ENCODE measurements at regions not wholly inside any gene's neighbourhood (a gene's known extent, or its start where the extent isn't known, plus 50 kb on each side); places are given as distances from the start of the nearest gene placed in this dataset.

DNA sequence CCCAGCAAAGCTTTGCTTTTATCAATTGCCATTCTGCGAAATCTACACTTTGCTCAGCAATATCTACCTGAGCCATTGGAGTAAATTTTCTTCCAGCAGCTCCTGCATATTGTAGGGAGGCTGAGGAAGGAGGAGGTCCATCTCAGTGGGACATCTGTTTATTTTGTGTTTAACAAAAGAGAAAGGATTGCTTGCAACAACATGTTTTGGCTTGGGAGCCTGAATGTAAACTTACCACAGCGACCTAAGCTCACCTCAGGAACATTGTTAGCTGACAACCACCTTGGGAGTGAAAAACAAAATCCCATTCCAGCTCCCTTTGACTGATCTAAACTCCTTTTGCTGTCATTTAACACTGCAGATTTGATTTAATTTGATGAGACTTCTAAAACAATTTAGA lies 356.1 kb downstream of the SS18 start:
- no peak overlapping the region for H3K27ac ChIP-seq
- H3K4me1 ChIP-seq (replicated peaks in 1 of 2): peaks cover 3% of the 10 kb centered on the region in 2 donors
- no peak for ATAC-seq (replicated peaks in 6 of 8)
- 20 to 80% (median 50%) methylated on average over 1 to 2 of the region's 2 CpGs; no CpG with 5 or more reads in 2 of the 10 experiments for WGBS, 10 experiments
- H3K4me3 ChIP-seq: no peak overlapping the region
- in situ Hi-C loops (cut with MboI; ENCODE audit: low pct_unique_long_range_greater_than_20kb in 2 of 9, low sequenced_read_pairs in 9 of 9, unreplicated experiment in 9 of 9): no loop called here

DNA sequence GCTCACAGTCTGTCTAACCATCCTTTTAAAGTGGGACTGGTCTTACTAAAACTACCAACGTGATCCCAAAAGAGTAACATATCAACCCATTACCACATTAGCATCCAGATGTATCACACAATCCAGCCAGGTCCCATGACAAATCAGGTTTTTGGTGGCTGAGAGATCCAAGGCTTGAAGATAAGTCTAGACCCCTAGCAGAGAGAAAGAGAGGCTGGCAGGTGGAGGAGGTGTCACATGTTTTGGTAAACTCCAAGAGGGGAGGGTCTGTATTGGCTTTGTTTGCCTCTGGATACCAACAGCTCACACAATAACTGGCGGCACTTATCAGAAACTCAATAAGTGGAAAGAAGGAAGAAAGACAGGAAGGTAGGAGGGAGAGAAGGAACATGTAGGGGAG lies 357.6 kb downstream of the SS18 start:
- no peak overlapping the region for H3K27ac ChIP-seq
- peaks cover 3 to 4% of the 10 kb centered on the region in 2 donors for H3K4me1 ChIP-seq (replicated peaks in 1 of 2)
- no peak for ATAC-seq (replicated peaks in 6 of 8)
- WGBS, 10 experiments: 36 to 94% (median 75%) methylated on average over 1 to 2 of the region's 2 CpGs; no CpG with 5 or more reads in 2 of the 10 experiments
- H3K4me3 ChIP-seq: no peak overlapping the region
- in situ Hi-C loops (cut with MboI; ENCODE audit: low pct_unique_long_range_greater_than_20kb in 2 of 9, low sequenced_read_pairs in 9 of 9, unreplicated experiment in 9 of 9): no loop called here

DNA sequence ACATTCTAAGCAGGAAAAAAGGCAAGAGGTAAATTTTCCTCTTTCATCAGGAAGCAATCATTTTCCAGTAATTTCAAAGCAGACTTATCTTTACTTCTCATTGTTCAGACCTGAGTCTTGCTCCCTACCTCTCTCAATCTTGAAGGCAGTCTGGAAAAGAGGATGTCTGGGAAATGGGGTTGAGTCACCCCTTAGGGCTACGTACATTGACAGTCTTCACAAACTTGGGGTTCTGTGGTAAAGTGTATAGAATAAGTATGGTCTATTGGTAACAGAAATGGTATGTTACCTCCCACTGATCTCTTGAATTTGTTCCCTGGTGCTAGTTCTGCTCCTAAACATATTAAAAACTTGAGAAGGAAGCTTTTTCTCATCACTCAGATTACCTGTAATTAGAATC lies 361.3 kb downstream of the SS18 start:
- in situ Hi-C loops (cut with MboI; ENCODE audit: low pct_unique_long_range_greater_than_20kb in 2 of 9, low sequenced_read_pairs in 9 of 9, unreplicated experiment in 9 of 9): no loop called here
- H3K27ac ChIP-seq: no peak overlapping the region
- H3K4me3 ChIP-seq: no peak overlapping the region
- H3K4me1 ChIP-seq (replicated peaks in 1 of 2): peaks cover 16 to 25% of the 10 kb centered on the region in 2 donors
- WGBS, 10 experiments: 17 to 100% (median 89%) methylated on average over 1 of the region's 1 CpG; no CpG with 5 or more reads in 5 of the 10 experiments
- ATAC-seq (replicated peaks in 6 of 8): no peak

DNA sequence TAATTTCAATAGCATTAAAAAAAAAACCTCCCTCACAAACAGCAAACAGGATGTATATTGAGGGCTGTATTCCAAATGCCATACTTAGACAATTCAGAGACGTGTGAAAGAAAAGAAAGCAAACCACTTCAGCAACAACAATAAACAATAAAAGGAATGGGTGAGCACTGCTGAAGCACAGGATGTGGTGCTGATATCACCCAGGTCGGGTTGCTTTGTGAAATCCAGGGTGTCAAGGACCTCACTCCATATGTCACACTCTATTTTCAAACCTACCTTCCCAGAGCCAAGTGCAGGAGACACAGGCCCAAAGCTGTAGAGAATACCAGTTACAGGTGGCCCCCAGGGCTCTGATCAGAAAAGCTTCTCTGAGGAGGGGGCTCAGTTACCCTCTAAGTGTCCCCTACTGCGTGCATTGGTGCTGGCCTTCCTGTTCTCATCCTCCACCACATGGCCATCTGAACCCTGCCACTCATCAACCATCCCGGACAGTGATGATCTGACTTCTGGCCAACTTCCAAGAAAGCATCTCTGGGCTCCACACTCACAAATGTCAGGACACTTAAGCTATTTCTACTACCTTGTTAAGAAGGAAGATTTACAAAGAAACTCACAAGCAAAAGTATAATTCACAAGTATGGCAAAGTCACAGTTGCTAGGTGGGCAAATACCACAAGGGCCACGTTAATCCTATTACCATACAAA lies 363.0 kb downstream of the SS18 start:
- Histone ChIP-seq H3K27ac (peak overlapping the region in 1 of 2 donors; percentile 18), H3K4me3 (no peak overlapping the region), H3K4me1 (replicated peaks in 1 of 2) (peaks cover 16 to 25% of the 10 kb centered on the region in 2 donors)
- in situ Hi-C loops (cut with MboI; ENCODE audit: low pct_unique_long_range_greater_than_20kb in 2 of 9, low sequenced_read_pairs in 9 of 9, unreplicated experiment in 9 of 9): no loop called here
- WGBS, 10 experiments: 31 to 93% (median 80%) methylated on average over 1 to 5 of the region's 5 CpGs; no CpG with 5 or more reads in 2 of the 10 experiments
- no peak for ATAC-seq (replicated peaks in 6 of 8)

DNA sequence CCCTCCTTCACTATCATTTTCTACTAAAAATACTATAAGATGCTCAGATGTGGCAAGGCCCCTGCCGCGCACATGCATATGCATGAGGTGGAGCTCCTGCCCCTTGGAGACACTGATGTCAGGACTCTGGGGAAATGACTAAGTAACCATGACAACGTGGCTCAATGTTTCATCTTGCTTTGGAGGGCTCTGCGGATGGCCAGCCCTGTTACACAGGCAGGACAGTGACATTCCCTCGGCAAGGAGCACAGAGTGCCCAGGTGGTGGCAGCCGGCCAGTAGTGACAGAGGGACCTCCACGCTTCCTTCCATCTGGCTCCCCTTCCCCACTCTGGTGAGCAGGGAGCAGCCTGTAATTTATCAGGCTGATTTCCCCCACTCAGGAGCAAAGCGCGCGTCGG lies 364.1 kb downstream of the SS18 start:
- in situ Hi-C loops (cut with MboI; ENCODE audit: low pct_unique_long_range_greater_than_20kb in 2 of 9, low sequenced_read_pairs in 9 of 9, unreplicated experiment in 9 of 9): no loop called here
- peak overlapping the region in 3 of 5 donors; percentile 4 to 16 (median 10) for H3K4me3 ChIP-seq
- H3K4me1 ChIP-seq (replicated peaks in 1 of 2): peaks cover 16 to 25% of the 10 kb centered on the region in 2 donors
- WGBS, 10 experiments: 33 to 71% (median 47%) methylated on average over 2 to 4 of the region's 11 CpGs; no CpG with 5 or more reads in 5 of the 10 experiments
- H3K27ac ChIP-seq: peak overlapping the region in 1 of 2 donors; percentile 31
- ATAC-seq (replicated peaks in 6 of 8): peak in 7 of 8 experiments; percentile 80 to 99 (median 99)

DNA sequence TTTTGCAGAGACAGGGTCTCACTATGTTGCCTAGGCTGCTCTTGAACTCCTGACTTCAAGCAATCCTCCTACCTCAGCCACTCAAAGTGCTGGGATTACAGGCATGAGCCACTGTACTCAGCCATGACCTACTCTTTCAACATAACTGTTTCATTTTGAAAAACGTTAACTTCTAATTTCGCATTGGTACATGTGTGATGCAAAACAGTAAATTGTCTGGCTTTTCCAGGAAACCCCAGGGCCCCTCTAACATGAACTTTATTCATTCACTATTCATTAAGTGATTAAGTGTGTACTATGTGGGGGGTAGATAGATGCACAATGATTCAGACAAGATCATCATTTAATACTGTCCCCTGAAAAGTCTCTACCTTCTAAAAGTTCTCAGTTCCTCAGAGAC lies 364.9 kb downstream of the SS18 start:
- H3K27ac ChIP-seq: no peak overlapping the region
- no peak for ATAC-seq (replicated peaks in 6 of 8)
- in situ Hi-C loops (cut with MboI; ENCODE audit: low pct_unique_long_range_greater_than_20kb in 2 of 9, low sequenced_read_pairs in 9 of 9, unreplicated experiment in 9 of 9): no loop called here
- H3K4me3 ChIP-seq: no peak overlapping the region
- peaks cover 16 to 25% of the 10 kb centered on the region in 2 donors for H3K4me1 ChIP-seq (replicated peaks in 1 of 2)
- WGBS, 10 experiments: 6 to 86% (median 30%) methylated on average over 1 to 2 of the region's 2 CpGs; no CpG with 5 or more reads in 3 of the 10 experiments

DNA sequence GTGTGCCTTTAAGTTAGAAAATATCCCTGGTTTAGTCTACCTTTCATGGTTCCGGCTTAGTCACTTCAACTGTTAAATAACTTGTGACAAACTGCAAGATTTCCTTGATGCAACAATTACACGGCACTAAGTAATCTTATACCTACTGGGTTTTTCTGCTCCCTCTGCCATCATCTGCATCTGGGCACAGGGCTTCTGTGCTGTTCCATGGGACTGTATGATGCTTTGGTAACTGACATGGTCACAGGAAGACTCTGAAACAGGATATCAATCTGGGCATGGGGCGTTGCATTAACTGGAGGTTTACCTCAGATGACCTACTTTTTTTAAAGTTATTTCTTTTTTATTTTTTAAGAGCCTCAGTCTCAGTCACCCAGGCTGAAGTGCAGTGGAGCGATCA lies 365.4 kb downstream of the SS18 start:
- no peak for ATAC-seq (replicated peaks in 6 of 8)
- 36 to 100% (median 83%) methylated on average over 1 to 3 of the region's 4 CpGs; no CpG with 5 or more reads in 2 of the 10 experiments for WGBS, 10 experiments
- no peak overlapping the region for H3K4me3 ChIP-seq

DNA sequence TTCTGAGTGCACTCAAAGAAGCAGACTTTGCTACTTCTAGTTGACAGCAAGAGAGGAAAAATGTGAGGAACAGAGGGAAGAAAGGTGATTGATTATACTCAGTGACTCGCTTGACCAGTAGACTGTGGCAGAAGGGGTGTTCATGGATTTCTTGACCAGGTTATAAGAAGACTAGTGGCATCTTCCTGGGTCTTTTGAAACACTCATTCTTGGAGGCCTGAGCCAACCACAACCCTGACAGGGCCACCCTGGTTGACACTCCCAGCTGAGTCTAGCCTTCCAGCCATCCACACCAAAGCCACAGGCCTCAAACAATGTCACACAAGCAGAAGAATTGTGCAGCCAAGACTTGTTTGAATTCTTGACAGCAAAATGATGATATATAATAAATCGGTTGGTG lies 366.3 kb downstream of the SS18 start:
- Histone ChIP-seq H3K27ac (no peak overlapping the region), H3K4me1 (replicated peaks in 1 of 2) (peaks cover 16 to 25% of the 10 kb centered on the region in 2 donors), H3K4me3 (no peak overlapping the region)
- in situ Hi-C loops (cut with MboI; ENCODE audit: low pct_unique_long_range_greater_than_20kb in 2 of 9, low sequenced_read_pairs in 9 of 9, unreplicated experiment in 9 of 9): no loop called here
- 60 to 100% (median 78%) methylated on average over 1 to 2 of the region's 2 CpGs; no CpG with 5 or more reads in 4 of the 10 experiments for WGBS, 10 experiments
- no peak for ATAC-seq (replicated peaks in 6 of 8)

More for the DNA sequence above, 365.4 kb downstream of the SS18 start:
- H3K27ac ChIP-seq: no peak overlapping the region
- in situ Hi-C loops (cut with MboI; ENCODE audit: low pct_unique_long_range_greater_than_20kb in 2 of 9, low sequenced_read_pairs in 9 of 9, unreplicated experiment in 9 of 9): no loop called here
- peaks cover 16 to 25% of the 10 kb centered on the region in 2 donors for H3K4me1 ChIP-seq (replicated peaks in 1 of 2)

DNA sequence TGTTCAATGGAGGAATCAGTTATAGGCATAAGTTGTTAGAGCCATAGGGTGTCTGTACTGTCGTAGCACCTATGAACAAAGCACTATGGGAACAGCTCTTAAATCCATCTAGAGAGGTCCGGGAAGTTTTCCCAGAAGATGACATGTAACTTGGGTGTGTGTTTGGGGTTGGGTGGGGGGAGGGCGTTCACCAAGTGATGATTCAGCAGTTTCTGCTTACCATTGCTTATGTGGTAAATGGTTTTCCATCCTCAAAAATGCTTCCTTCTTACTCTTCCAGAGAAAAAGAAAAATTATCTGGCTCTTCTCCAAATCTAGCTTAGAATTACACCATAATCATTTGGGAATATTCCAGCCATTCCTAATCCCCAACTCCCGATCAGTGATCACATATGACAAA lies 361.1 kb upstream of the ZNF521 start:
- ATAC-seq (replicated peaks in 6 of 8): peak in 1 of 8 experiments; percentile 42
- Histone ChIP-seq H3K4me3 (no peak overlapping the region), H3K4me1 (replicated peaks in 1 of 2) (no peaks in the 10 kb centered on the region), H3K27ac (no peak overlapping the region)
- 14 to 100% (median 86%) methylated on average over 1 to 4 of the region's 4 CpGs; no CpG with 5 or more reads in 2 of the 10 experiments for WGBS, 10 experiments
- in situ Hi-C loops (cut with MboI; ENCODE audit: low pct_unique_long_range_greater_than_20kb in 2 of 9, low sequenced_read_pairs in 9 of 9, unreplicated experiment in 9 of 9): no loop called here

DNA sequence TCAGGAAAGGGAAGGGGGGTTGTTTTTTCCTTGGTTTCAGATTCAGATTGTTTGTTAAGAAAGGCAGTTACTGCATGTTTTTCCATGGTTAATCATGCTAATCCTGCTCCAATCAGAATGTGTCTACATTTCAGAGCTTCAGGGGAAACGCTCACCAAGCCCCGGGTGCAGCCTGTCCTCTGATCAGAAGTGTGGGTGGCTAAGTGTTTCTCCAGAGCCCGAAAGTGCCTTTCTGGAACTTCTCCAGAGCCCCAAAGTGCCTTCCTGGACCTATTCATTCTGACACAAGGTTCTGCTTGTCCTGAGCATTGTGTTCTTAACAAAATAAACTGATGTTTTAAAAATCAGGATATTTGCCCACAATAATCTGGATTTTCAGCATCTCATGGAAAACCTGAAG lies 359.0 kb upstream of the ZNF521 start:
- in situ Hi-C loops (cut with MboI; ENCODE audit: low pct_unique_long_range_greater_than_20kb in 2 of 9, low sequenced_read_pairs in 9 of 9, unreplicated experiment in 9 of 9): no loop called here
- ATAC-seq (replicated peaks in 6 of 8): no peak
- H3K27ac ChIP-seq: no peak overlapping the region
- no peaks in the 10 kb centered on the region for H3K4me1 ChIP-seq (replicated peaks in 1 of 2)
- WGBS, 10 experiments: 0 to 96% (median 71%) methylated on average over 1 to 3 of the region's 3 CpGs; no CpG with 5 or more reads in 5 of the 10 experiments
- no peak overlapping the region for H3K4me3 ChIP-seq

DNA sequence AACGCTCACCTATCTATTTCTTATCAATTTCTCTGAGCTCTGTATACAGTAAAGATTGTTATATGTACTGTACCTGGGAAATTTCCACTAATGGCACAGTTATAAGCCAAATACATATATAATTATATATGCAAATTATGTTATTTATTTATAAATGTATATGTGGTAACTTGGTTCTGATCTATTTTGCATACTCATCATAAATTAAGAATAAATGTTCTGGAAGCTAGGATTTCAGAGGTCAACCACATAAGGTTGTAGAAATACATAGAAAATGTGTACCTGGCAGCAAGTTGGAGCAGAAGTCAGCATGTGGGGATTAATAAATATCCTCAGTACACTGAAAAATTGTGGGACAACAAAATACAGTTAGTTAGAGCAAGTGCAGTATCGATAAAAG lies 353.7 kb upstream of the ZNF521 start:
- no peak overlapping the region for H3K4me3 ChIP-seq
- H3K4me1 ChIP-seq (replicated peaks in 1 of 2): peaks cover 10 to 13% of the 10 kb centered on the region in 2 donors
- ATAC-seq (replicated peaks in 6 of 8): no peak
- WGBS, 10 experiments: 20 to 100% (median 88%) methylated on average over 1 to 2 of the region's 2 CpGs
- H3K27ac ChIP-seq: no peak overlapping the region
- in situ Hi-C loops (cut with MboI; ENCODE audit: low pct_unique_long_range_greater_than_20kb in 2 of 9, low sequenced_read_pairs in 9 of 9, unreplicated experiment in 9 of 9): no loop called here

DNA sequence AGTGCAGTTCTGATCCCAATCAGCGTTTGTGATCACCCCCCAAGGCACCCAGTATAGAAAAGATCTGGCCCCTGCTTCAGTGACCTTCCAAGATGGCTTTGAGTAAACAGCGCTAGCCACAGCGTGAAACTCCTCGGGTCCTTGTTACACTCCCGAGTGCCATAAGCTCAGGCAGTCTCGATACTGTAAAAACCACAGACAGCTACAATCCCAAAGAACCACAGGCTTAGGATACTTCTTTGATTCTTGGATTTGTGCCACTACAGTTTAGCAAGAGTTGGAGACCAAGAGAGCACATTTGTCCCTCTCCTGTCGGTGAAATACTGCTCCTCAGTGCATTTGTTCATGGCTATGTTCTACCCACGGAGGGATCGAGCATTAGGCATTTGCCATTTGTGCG lies 352.5 kb upstream of the ZNF521 start:
- in situ Hi-C loops (cut with MboI; ENCODE audit: low pct_unique_long_range_greater_than_20kb in 2 of 9, low sequenced_read_pairs in 9 of 9, unreplicated experiment in 9 of 9): no loop called here
- 40 to 78% (median 69%) methylated on average over 1 to 9 of the region's 10 CpGs for WGBS, 10 experiments
- peak overlapping the region in 1 of 2 donors; percentile 4 for H3K27ac ChIP-seq
- H3K4me3 ChIP-seq: no peak overlapping the region
- peak in 5 of 8 experiments; percentile 68 to 85 (median 71) for ATAC-seq (replicated peaks in 6 of 8)
- peaks cover 10 to 13% of the 10 kb centered on the region in 2 donors for H3K4me1 ChIP-seq (replicated peaks in 1 of 2)

DNA sequence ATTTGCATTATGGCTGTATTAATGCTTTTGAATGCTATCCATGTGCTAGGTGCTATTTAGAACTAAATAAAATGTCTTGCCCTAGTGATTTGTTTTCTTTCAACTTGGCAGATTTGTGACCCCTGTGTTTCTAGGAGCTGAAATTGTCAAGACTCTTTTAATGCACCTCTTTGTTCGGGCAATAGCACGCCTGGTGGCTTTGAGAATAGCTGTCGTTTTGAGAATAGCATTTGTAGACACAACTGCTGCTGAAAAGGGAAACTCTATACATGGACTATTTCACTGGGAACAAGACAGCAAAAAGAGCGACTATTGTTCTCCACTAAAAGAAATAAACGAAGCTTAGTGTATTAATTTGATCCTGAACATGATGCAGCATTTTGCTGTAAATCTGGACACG lies 352.1 kb upstream of the ZNF521 start:
- in situ Hi-C loops (cut with MboI; ENCODE audit: low pct_unique_long_range_greater_than_20kb in 2 of 9, low sequenced_read_pairs in 9 of 9, unreplicated experiment in 9 of 9): no loop called here
- ATAC-seq (replicated peaks in 6 of 8): peak in 5 of 8 experiments; percentile 76 to 92 (median 82)
- peaks cover 10 to 13% of the 10 kb centered on the region in 2 donors for H3K4me1 ChIP-seq (replicated peaks in 1 of 2)
- no peak overlapping the region for H3K4me3 ChIP-seq
- peak overlapping the region in 1 of 2 donors; percentile 4 for H3K27ac ChIP-seq
- WGBS, 10 experiments: 0 to 61% (median 40%) methylated on average over 1 to 6 of the region's 6 CpGs

DNA sequence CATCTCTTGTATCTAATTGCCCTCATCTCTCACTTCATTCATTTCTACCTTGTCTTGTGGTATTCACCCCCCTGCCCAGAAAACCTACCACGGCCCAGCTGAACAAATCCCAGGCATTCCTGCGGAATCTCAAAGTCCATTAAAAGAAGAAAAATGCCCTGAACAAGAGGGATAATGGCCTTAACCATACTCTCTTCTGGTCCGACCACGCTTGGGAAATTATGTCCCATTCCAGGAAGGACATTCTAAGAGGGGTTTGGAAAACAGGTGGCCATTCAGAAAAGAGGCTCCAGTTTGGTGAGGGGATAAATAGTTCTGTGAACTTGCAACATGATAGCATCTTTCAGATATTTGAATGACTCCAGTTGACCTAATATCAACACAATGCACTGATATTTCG lies 349.9 kb upstream of the ZNF521 start:
- no peak overlapping the region for H3K4me3 ChIP-seq
- in situ Hi-C loops (cut with MboI; ENCODE audit: low pct_unique_long_range_greater_than_20kb in 2 of 9, low sequenced_read_pairs in 9 of 9, unreplicated experiment in 9 of 9): no loop called here

More for the DNA sequence above, 349.9 kb upstream of the ZNF521 start:
- ATAC-seq (replicated peaks in 6 of 8): no peak
- WGBS, 10 experiments: 28 to 100% (median 95%) methylated on average over 1 to 5 of the region's 5 CpGs
- H3K27ac ChIP-seq: no peak overlapping the region
- peaks cover 10 to 13% of the 10 kb centered on the region in 2 donors for H3K4me1 ChIP-seq (replicated peaks in 1 of 2)
